CMK (cell line): ENCODE measurements at regions not wholly inside any gene's neighbourhood (a gene's known extent, or its start where the extent isn't known, plus 50 kb on each side); places are given as distances from the start of the nearest gene placed in this dataset.

Experiments used
- DNase-seq: peaks from one replicate; pipeline ENCODE4 v3.0.0-alpha.2; 2010; ENCODE audit warnings: low read depth

GRCh38 chr18:60445341-60445740 is 72.8 kb upstream of the MC4R start:
- DNase-seq, result no peak

DNA sequence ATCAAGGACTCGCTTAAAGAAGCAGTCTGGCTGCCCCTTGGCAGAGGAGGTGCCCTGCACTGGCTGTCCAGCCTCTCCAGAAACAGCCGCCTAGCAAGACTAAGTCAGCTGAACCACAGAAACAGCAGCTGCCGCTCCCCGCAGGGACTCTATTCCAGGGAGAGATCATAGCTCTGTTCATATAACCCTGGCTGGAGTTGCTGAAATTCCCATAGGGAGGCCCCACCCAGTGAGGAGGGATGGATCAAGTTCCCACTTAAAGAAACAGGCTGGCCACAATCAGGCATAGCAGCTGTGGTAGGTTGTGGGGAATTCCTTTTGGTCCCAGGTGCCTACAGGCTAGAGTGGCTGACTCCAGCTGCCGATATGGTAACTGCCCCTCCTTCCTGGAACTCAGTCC is 74.2 kb upstream of the MC4R start:
- no peak for DNase-seq

DNA sequence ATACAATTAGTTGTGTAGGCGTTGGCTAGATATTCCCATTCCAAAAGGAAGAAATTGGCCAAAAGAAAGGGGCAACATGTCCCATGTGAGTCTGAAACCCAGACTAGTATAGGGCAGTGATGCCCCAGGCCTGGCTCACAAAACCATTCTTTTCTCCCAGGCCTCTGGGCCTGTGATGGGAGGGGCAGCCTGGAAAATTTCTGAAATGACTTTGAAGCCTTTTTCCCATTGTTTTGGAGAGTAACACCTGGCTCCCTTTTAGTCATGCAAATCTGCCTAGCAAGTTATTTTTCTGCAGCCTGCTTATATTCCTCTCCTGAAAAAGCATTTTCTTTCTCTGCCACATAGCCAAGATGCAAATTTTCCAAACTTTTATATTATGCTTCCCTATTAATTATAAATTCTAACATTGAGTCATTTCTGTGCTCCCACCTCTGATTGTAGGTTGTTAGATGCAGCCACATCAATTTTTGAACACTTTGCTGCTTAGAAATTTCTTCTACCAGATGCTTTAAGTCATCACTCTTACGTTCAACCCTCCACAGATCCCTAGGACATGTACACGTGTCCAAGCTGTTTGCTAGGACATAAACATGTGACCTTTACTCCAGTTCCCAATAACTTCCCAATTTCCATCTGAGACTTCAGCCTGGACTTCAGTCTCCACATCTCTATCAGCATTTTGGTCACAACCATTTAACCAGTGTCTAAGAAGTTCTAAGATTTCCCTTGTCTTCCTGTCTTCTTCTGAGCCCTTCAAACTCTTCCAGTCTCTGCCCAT is 76.1 kb upstream of the MC4R start:
- DNase-seq, result no peak

DNA sequence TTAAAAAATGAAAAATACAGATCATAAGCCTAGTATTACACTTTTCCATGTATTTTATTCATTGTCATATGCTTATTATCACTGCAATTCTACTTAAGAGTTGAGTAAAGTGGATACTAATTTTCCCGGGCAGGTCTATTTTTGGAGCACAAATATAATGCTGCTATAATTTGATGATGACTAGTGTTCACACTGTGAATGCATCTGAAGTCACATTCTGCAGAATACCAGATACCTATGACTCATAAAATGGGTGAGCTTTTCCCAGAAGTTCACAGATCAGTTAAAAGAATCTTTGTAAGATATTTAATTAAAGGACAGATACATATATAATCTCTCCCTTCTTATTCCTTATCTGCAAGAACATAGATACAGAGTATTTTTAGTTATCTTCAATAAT is 79.8 kb upstream of the MC4R start:
- DNase-seq, result no peak

DNA sequence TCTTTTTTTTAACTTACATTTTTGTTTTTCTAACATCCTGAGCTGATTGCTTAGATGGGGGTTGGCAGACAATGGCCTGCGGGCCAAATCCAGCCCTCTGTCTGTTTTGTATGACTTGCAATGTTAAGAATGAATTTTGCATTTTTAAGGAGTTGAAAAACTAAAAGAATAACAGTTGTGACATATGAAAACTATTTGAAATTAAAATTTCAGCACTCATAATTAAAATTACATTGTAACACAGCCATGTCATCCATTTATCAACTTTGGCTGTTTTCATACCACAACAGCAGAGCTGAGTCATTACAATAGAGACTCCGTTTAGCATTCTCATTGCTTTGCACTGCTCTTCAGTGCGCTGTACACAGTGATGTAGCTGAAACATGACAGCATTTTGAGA is 94.1 kb upstream of the MC4R start:
- DNase-seq, result no peak

DNA sequence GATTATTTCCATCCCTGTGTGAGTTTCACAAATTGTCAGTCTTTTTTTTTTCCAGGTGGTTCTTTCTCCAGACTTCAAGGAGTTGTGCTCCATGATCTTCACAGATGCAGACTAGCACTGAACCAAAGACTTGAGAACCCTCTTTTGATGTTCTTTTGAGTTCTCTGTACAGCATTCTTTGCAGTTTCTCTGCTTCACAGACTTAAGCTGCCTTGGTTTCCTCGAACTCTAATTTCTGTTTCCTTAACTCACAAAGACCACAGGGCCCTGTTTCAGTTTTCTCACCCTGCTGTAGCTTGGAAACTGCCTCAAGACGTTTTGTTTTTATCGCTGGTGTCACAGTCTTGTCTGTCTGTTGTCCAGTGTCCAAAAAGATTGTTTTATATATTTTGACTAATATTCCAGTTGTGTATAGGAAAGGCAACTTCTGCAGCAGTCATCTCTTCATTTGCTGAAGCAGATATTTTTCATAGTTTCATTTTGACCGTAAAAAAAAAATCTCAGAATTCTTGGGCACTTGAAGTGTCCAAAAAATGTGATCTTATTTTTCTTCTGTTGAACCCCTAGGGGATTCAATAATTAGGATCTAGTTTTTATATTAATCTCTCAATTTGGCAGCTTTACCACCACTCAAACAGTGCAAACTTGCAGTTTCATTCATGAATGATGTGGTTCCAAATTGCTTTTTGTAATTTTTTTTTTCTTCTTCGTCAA is 97.0 kb upstream of the MC4R start:
- DNase-seq, result no peak

DNA sequence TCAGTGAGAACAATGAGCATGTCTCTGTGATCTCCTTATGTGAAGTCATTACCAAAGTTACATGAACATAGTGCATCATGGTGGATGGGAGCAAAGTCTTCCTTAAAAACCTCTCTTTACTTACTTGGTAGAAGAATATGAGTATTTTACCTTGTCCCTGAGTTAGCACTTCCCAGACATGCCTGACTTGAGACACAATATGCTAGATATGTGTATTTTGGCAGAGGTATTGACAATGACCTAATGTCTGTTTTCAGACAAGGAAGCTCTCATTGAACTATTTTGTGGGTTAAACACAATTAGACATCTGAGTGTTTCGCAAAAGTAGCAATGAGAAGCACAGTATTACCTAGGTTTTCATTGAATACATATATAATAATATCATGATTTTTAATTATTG is 99.1 kb upstream of the MC4R start:
- no peak for DNase-seq

DNA sequence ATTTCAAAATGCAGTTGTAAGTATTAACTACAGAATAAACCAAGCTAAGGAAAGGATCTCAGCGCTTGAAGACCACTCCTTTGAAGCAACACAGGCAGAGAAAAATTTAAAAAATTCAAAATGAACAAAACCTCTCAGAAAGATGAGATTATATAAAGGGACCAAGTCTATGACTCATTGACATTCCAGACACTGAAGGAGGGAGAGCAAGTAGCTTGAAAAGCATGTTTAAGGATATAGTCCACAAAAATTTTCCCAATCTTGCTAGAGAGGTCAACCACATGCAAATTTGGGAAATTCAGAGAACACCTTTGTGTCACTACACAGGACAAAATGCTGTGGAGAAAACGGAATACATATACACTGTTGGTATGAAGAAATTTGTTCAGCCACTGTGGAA is 112.6 kb upstream of the MC4R start:
- DNase-seq, result no peak

- DNase-seq, result no peak
Observed at GRCh38 chr18:60493066-60493465, 120.5 kb upstream of the MC4R start.

DNA sequence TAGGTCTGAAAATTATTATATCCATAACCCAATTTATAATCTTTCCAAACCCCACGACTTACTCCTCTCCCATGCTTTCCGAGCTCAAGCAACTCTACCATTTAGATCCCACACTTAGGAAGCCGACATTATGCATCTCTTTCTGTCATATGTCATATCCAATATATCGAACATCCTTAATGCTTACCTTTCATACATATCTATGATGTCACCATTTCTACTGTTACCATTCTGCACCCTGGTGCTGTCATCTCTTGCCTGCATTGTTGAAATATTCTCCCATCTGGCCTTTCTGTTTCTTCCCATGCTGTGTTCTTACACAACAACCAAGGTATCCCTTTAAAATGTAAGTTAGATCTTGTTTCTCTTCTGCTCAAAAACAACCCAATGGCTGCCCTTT is 127.1 kb upstream of the MC4R start:
- DNase-seq, result no peak

DNA sequence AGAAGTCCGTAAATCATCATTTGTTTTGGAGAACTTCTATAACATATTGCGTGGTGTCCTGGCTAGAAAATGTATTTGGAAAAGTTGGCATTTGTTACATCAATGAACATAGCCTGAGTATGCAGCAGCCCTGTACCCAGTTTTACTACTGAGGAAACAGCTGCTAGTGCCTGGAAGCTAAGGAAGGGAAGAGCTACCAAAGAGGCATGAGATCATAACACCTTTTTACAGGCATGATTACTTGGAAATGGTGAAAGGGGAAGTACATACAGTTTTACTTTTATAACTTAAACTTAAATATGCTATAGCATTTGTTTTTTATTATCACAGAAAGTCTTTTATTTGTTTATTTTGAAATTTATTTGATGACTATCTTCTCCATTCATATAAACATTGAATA is 128.4 kb upstream of the MC4R start:
- no peak for DNase-seq

- DNase-seq, result no peak
Observed at GRCh38 chr18:60502591-60502990, 130.0 kb upstream of the MC4R start.

- no peak for DNase-seq
Observed at GRCh38 chr18:60503199-60503598, 130.6 kb upstream of the MC4R start.

DNA sequence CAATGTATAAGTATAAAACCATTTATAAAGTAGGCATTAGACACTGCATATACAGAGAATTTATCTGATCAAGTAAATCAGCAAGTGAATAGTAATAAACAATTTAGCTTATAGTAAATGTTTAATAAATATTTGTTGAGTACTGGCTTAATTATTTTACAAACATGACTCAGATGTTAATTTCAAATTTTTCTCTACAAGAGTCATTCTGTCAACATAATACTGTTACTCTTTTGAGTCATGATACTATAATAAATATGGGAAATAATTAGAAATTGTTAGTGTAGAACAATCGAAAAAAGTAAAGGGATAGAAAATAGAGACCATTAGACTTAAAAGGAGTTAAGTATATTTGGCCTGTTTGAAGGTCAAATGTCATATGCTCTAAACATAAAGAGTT is 133.6 kb upstream of the MC4R start:
- no peak for DNase-seq

DNA sequence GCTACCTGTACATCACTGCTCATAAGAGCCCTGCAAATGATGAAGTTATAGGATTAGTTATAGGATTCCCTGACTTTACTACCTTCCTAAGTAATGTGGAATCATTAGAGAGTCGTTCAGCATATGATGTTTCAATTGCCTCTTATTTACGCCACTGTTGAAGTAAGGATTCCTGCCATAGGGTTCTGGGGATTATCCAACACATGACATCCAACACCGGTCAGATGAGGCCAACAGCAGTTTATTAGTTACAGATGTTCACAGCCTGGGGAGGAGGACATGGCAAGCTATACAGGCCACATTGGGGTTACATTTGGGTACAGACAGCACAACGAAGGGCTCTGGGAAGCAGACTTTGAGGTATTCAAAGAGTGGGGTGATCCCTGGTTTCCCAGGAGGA is 134.1 kb upstream of the MC4R start:
- no peak for DNase-seq

- no peak for DNase-seq
Observed at GRCh38 chr18:60508108-60508507, 135.5 kb upstream of the MC4R start.

DNA sequence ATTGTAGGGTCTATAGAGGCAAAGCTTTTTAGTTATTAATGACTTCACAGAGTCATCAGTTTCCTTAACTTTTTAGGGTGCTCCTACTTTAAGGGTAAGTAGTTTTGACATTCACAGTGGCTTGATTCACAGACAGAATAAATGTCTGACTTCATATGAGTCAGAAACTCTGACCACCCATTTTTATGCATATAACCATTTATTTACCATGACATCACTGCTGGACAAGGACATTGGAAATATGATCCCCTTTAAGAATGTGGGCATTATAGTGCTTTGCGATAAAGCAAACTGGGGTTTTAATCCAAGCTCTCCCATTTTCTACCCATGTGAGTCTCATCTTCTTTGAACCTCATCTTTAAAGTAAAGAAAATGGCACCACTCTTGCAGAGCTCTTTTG is 162.0 kb upstream of the MC4R start:
- DNase-seq, result no peak

DNA sequence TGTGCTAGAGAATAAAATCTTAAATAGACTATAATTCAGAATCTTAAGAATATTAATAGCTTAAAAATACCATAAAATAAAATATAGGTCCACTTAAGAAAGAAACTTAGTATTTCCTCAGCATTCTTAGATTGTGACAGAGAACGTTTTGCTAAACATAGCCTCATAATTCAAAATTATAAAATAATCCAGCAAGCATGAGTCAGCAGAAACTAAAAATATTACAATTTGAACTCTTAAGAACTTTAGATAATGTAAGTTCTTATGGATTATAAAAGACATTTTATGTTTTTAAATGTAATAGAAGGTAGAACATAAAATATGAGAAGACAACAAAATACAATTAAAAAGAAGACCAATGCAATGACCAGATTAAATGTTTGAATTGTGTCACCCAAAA is 164.5 kb upstream of the MC4R start:
- no peak for DNase-seq

- DNase-seq, result no peak
Observed at GRCh38 chr18:60538891-60539290, 166.3 kb upstream of the MC4R start.

DNA sequence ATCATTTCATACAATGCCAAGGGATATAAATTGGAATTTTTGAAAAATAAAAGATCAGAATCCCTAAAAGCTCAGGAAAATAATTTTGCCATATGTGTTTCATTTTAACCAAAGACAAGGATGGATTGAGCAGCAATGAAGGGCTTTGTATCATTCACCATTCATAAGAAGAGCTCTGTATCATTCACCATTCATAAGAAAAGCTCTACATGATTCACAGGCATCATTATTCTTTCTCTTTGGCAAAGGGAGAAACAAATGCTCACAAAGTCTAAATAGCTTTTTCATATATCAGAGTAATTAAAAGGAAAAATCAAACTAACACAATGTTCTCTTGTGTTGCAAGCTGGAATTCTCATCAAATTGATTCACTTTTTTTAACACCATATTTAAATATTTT is 169.1 kb upstream of the MC4R start:
- no peak for DNase-seq

- no peak for DNase-seq
Observed at GRCh38 chr18:60543646-60544045, 171.1 kb upstream of the MC4R start.

DNA sequence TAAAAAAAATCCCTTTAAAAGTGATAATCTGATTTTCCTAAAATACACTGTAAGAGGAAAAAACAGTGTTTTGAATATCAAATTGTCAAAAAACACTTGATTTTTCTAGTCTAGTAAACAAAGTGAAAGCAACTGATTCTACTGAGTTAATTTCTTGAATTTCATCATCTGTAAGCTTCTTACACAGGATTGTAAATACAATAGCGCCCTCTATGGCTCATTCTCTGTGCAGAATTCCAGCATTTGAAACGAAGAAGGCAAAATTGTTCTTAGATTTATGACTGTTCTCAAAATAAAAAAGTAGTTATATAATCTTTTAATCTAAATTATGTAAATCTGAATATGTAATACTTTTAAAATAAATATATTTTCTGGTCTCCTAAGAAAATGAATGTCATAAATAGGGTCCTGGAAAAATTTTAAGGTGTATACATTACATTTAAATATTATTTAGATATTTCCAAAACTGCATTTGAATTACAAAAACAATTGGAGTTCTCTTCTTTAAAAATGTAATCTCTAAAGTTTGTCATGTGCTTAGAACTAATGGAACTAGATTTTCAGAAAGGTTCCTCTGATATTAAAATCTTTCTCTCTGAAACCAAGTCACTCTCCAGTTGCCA is 176.9 kb upstream of the MC4R start:
- DNase-seq, result peak; percentile 52

DNA sequence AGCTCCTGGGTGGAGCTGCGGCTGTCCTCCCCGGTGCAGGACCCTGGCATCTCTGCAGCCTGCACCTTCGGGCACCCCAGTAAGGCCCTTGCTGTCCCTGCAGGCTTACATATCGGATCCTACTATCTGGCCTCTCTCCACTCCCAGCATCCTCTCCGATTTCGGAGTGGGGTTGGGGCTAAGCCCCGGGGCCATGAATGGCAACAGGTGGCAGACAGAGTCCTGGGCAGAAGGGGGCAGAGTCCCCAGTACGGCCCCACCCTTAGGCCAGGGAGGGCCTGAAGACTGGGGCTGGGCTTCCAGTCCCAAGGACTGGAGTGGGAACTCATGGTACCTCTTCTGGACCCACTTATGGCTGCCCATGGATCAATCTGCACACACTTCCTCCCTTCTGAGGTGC is 180.4 kb upstream of the MC4R start:
- DNase-seq, result no peak

GRCh38 chr18:60554967-60555366 is 182.4 kb upstream of the MC4R start:
- DNase-seq, result no peak
